CD4-positive, alpha-beta T cell treated with Interleukin-1 beta for 1 hour (primary cell): ENCODE measurements at regions not wholly inside any gene's neighbourhood (a gene's known extent, or its start where the extent isn't known, plus 50 kb on each side); places are given as distances from the start of the nearest gene placed in this dataset.
"Not testable (repeated sequence)": the region's sequence is repeated elsewhere in the genome, so short reads cannot be mapped to it uniquely, and the experiment has no call there.

Experiments used
- DNase-seq, 2 donors: peaks; one replicate each; pipeline ENCODE4 v3.0.0-alpha.2; 2020 to 2022

DNA sequence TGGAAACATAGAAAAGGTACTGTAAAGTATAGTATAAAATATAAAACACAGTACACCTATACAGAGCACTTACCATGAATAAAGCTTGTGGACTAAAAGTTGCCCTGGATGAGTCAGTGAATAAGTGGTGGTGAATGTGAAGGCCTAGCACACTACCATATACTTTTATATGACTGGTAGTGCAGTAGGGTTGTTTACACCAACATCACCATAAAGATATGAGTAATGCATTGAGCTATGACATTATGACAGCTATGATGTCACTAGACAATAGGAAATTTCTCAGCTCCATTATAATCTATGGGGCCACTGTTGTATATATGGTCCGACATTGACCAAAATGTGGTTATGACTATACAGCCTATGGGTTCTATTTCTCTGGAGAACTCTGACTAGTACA, 291.8 kb upstream of the ACTBL2 start:
- DNase-seq = no peak

DNA sequence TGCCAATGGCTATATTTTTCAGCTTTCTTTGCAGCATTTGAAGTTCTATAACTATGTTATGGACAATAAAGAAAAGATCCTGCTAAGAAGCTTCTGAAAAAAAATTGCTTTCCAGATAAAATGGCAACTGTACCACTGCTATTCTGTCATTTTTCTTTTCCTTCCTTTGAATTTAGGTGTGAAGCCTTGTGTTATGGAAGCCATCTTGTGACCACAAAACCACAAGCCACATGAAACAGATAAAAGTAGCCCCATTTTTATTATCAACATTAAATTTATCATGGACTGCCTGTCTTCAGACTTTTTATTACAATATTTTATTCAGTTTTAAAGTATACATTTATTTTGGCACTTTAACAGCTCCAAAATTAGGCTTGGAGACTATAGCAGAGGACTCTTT, 289.9 kb upstream of the ACTBL2 start:
- DNase-seq = peak in 1 of 2 donors; percentile 5

DNA sequence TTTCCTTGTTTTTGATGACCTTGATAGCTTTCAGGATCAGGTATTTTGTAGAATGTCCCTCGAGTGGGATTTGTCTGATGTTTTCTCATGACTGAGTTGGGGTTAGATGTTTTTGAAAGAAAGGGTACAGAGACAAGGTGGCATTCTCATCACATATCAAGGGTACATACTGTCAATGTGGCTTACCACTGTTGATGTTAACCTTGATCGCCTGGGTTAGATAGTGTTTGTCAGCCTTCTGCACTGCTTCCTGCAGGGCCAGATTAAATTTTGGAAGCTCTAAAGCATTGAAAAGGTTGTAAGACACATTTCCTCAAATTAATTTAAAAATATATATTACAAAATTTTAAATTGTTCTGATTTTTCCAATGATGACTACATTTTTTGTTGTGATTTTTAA, 287.4 kb upstream of the ACTBL2 start:
- no peak for DNase-seq

DNA sequence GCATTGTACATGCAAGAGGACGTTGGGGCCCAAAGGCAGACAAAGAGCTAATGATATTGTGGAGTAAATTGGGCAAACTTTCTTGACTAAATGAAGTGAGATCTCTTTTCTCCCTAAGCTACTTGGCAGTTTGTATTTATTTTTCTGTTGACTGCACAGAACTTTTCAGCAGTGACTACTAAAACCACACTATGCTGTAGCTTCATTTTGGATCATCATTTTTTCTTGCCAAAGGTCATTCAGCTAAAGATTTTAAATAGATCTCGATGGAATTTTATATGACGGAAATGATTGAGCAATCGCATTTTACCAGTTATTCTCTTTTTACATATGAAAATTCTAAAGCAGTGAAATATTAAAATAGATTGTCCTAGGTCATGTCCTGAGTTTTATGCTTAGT, 286.1 kb upstream of the ACTBL2 start:
- no peak for DNase-seq

DNA sequence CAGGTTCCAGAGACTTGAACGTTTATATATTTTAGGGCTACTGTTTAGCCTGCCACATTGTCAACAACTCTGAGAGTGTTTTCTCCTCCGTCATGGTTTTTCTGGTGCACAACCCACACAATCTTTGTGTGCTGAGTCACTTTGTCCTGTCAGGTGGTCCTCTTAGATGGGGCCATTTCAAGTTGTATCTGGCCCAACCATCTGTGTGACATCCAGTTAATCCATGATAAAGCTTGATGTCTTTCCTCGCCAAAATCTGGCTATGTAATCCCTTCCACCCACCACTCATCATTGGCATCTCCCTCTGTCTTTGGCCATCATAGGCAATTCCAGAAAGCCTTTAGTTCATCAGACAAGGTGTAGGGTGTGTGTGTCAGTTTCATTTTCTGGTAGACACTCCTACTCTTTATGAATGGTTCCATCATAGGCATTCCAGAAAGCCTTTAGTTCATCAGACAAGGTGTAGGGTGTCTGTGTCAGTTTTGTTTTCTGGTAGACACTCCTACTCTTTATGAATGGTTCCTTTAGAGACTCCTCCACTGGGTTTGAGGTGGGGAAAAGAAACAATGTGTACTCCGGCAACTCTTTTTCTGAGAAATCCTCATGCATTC, 282.0 kb upstream of the ACTBL2 start:
- no peak for DNase-seq

DNA sequence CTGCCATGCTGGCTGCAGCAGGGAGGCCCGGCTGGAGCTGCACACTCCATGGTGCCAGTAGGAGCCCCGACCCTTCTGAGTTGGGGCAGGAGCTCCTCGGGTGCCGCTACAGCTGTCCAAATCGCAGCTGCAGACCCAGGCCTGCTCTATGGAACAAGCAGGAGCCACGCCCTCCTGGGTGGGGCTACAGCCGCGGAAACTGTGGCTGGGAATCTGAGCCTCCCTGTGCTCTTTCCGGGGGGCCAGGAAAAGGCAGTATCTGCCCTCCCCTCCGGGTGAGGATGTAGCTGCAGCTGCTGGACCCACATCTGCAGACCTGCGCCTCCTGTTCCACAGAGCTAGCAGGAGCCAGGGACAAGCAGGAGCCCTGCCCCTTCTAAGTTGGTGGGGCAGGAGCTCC, 278.9 kb upstream of the ACTBL2 start:
- no peak for DNase-seq

DNA sequence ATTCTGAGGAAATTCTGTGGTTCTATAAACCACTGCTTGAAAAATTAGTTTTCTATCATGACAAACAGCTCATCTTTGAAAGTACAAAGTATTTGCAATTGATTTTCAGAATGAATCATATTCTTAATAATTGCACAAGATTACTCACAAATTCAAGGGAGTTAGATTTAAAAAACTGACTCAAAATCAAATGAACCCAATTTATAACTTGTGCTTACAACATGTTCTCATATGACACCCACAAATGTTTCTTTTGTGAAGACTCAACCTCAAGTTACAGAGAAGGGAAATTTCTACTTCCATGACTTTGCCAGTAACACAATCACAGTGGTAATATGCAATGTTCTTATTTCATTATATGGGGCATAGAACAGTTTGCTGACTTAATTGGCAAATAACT, 272.0 kb upstream of the ACTBL2 start:
- DNase-seq = no peak

DNA sequence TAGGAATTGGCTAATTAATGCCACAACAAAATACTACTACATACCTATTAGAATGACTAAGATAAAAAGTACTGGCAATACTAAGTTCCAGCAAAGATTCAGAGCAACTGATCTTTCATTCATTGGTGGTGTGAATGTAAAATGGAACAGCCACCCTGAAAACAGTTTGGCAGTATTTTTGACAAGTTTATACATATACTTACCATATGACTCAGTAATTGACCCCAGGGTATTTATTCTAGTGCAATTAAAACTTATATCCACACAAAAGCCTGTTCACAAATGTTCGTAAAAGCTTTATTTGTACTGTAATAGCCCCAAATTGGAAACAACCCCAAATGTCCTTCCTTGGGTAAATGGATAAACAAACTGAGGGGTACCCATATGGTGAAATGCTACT, 270.8 kb upstream of the ACTBL2 start:
- DNase-seq = no peak

DNA sequence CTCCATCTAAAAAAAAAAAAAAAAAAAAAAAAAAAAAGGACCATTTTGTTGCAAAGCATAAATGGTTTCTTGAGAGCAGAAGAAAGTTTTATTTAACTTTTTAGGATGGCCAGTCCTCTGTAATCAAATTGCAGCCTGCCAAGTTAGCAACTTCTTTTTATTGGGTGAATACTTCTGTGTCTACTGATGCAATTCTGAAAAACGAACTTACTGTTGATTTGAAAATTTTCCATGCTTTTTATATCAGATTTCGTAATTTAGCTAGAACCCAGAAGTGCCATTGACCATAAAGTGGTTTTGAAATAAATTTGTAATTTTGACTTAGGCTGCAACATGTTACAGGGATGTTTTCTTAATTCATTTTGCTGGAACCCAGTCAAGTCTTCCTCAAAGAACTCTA, 269.1 kb upstream of the ACTBL2 start:
- no peak for DNase-seq

DNA sequence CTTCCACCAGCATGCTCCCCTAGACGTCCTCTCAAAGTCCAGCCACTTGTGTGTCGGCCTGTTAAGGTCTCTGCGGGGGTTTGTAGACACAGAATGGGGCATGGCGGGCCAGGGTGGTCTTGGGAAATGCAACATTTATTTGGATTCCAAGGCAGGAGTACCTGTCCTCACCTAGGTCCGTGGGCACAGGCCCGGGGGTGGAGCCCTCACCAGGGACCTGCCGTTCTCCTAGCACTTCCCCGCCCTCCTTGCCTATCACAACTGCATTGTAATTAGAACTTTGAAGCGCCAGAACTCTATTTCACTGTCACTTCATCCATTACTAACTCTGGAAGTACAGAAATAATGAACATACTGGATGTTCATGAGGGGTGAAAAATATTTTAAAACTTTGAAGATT, 268.3 kb upstream of the ACTBL2 start:
- no peak for DNase-seq

DNA sequence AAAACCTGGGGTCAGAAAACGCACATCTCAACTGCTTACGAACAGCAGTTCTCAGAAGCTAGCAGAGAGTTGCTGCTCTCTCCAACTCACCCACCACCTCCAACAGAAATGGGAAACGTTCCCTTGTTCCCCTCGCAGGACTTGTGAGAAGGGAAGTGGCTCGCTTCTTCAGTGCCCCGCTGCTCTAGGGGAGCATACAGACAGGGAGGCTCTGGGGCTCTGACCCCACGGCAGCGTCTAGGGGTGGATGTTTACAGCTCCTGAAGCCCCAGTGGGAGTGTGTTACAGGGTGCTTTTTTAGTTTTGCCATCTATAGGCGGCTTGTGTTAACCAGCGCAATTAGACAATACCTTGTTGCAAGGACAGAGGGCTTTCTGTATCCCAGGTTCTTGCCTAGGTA, 267.7 kb upstream of the ACTBL2 start:
- DNase-seq = no peak

DNA sequence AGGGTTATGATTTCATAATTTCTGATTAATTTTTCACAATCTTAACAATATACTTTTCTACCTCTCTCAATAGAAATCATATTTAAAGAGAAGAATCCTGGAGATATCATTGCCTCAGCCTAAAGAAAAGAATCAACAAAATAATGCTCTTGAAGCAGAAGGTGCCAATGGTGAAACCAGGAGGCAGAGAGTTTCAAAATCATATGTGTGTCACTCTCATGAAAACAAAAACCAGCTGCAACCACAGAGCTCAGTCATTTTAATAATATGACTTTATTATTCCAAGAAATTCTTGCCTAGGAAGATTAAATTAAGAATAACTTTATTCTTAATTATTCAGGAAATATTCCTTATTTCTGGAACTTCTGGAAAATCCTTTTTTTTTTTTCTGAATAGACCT, 266.8 kb upstream of the ACTBL2 start:
- no peak for DNase-seq

DNA sequence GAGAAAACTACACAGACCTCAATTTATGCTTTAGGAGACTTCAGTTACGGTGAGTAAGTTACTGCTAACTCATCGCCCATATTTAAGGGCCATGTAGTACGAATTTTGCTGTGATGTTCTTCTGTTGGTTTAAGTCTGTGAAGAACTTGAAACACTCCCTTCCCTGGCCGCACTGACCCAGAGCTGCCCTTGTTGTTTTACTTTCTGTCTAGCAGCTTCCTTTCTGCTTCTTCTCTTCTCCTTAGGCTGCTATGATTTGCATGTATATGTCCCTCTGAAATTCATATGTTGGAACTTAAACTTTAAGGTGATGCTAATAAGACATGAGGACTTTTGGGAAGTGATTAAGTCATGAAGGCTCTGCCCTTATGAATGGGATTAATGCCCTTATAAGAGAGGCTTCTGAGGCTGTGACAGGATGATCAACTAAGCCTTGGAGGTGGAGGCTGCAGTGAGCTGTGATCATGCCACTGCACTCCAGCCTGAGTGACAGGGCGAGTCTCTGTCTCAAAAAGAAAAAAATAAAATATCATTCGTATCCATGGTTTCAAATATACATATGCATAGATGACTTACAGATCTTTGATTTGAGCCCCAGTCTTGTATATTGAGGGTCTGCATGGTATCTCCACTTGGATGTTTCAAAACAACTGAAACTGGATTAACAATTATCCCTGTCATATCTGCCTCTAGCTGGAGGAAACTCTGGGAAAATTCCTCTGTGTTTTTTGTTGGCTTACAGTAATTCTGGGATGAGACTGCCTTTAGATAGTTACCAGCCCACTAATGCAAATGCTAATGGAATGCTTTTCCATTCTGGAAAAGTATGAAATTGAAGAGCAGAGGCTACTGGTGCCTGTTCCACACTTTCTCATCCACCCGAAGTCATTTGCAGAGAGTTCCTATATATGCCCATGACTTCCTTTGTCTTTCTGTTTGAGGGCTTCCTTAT, 263.4 kb upstream of the ACTBL2 start:
- DNase-seq = no peak

DNA sequence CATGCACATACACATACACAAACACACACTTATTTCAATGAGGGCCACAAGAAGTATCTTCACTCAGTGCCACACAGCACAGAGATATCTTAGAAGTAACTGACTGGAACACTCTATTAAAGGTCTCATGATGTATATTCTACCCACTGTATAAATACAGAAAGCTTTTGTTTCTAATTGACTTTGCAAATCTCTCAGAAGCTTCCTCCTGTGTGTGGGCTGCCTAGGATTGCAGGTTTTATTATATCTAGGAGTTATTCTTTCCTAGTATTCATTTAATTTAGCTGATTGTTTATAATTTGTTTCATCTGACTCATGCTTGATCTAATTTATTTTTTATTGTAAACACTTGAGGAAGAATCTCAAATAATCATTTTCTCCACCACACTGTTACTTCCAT, 262.4 kb upstream of the ACTBL2 start:
- no peak for DNase-seq

DNA sequence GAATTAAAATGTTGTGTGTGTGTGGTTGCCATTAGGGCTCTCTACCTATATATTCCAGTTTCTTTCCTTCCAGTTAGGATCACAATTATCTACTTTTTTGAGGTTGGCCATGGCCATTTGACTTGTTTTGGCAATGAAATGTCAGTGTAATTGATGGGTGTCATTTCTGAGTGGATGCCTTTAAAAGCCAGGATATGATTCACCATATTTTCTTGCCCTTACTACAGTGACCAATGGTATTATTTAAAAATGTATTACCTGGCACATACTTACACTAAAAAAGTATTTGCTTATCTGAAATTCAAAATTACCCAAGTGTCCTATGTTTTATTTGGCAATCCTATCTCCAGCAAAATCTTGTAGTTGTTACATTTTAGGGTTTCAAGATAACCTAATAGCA, 258.7 kb upstream of the ACTBL2 start:
- no peak for DNase-seq

DNA sequence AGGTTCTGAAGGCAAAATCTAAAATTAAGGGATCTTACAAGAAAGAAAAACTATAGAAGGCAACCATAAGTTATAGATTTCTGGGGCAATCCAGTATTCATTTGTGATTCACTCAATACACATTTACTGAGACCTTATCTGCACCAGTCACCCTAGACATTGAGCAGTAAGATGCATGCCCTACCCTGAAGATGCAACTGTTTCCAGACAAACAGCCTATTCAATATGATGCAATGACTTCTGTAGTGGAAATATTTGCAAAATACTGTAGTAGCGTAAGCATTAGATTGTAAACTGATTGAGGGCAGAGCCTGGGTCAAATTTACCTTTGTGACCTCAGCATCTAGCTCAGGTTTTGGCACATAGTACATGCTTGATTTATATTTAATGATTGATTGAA, 256.2 kb upstream of the ACTBL2 start:
- no peak for DNase-seq

DNA sequence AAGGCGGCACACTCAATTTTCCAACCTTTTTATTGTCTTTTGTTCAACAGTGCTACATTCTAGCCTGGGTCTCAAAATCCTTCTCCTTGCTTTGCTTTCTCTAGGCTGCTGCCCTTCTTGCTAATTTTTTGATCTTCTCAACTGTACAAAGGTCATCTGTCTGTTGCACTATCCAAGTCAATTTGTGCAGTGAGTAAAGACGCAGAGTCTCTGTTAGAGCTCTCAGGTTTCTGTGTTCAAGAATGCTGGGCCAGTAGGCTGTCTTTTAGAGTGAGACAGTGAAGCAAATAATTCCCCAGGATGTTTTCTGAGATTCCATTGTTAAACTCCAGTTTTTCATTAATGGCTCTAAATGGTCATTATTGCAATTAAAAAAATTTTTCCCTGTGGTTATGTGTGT, 255.7 kb upstream of the ACTBL2 start:
- no peak for DNase-seq

DNA sequence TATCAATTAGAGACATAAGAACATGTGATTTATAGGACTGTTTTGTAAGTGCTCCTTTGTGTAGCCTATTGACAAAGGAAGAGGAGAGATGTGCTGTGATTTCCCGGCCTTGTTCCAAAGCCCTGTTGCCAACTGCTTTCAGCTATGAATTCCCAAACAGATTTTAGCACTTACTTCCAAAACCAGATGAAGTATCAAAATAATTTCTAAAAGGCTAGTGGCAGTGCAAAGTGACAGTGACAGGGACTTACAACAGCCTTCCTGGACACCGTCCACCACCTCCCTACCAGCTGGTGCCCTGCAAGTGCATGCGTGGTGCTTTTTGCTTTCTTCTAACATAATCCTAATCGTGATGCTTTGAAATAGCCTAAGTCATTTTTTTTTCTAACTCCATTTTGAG, 254.1 kb upstream of the ACTBL2 start:
- no peak for DNase-seq

DNA sequence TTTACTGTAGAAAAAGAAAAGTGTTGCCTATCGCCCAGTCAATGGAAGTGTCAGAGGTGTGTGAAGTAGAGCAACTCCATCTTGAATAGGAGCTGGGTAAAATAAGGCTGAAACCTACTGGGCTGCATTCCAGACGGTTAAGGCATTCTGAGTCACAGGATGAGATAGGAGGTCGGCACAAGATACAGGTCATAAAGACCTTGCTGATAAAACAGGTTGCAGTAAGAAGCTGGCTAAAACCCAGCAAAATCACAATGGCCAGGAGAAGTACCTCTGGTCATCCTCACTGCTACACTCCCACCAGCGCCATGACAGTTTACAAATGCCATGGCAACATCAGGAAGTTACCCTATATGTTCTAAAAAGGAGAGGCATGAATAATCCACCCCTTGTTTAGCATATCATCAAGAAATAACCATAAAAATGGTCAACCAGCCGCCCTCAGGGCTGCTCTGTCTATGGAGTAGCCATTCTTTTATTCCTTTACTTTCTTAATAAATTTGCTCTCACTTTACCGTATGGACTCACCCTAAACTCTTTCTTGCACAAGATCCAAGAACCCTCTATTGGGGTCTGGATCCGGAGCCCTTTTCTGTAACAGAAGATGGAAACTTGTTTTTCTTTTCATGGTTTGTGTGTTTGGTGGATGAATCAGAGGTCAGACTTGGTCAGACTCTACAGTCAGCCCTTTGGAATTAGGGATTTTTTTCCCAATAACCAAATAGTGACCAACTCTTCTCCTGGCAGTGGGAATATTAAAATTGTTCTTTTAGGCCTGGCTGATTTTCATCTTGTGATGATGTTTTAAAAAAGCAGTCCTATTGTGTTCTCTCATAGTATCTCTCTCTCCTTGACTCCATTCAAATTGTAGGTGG, 252.9 kb upstream of the ACTBL2 start:
- DNase-seq = not testable (repeated sequence)

DNA sequence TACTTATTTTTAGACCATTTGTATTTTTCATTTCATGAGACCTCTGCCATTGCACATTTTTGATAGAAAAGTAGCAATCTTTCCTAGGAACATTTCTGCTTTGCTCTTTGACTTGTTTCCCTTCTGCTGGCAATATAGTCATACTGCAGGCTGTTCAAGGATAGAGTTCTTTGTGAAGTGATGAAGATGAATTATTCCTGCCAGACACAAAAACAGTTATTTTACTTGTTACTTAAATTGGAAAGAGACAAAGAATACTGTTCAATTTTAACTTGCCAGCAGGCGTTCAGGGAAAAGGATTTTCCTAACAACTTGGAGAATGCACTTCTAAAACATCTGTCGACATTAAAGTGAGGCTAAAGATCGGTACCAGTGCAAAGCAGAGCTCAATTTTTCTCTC, 251.7 kb upstream of the ACTBL2 start:
- no peak for DNase-seq

DNA sequence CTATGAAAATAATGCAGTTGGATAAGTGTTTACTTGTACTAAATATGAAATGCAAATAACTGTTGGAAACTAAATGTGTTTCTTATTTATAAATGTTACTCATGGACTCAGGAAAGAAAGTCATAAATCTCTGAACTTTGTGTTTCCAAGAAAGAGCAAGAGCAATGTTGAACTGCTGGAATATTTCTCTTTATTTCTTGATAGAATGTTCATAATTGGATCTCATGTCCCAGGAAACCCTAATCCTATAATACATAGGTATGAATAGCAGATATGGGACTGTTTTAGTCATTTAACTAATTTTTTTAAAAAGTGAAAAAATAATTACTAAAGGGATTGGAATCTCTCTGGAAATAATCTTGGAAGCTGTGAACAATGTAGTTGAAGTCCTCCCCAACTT, 245.0 kb upstream of the ACTBL2 start:
- no peak for DNase-seq

DNA sequence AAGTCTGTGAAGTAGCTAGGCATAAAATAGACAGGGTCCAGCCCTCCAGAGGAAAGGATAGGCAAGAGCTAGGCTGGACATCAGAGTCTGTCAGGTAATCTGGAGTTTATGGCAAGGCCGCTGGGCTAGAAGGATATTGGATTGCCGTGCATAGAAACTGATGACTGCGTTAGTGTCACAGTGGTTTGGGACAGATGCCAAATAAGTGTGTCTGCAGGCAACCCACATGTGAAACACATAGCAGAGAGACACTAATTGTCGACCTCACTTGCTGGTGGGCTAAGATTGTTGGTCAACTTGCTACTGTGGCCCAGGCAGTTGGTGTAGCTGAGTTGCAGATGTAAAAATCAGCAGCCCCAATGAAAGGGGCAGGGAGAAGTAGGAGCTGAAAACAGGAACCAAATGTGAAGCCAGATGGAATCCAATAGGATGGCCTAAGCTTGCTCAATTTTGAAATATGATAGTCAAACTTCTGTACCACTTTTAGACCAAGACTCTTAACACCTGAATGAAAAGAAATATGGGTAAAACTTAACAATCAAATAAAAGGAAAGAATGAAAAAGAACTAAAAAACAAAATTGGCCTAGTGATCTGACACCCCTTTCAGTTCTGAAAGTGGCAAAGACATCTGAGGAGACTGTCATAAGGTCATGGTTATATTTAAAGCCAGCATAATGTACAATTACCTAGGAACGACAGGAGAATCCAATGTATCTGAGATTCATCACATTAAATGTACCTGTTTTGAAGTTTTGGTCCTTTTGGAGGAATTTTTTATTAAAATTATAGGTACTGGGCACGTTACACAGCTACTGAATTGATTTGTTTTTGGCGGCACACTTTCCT, 243.3 kb upstream of the ACTBL2 start:
- DNase-seq = no peak

DNA sequence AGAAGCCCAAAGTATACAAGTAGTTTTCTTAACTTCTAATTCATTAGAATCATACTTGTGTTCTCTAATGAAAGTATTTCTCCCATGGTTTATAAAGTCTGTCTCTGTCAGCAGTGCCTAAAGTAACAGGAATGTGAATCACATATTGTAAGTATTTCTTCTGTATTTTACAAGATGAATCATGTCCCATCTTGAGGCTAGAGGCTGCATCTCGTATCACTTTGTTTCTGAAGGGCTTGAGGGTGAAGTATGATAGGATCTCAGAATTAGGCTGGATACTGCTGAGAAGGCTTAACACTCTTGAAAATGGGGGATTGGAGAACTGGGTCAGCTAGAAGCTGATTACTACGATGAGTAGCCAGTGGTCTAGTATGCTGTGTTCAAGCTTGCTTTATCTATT, 242.2 kb upstream of the ACTBL2 start:
- no peak for DNase-seq
